Epithelial cell of proximal tubule (primary cell): ENCODE measurements at regions not wholly inside any gene's neighbourhood (a gene's known extent, or its start where the extent isn't known, plus 50 kb on each side); places are given as distances from the start of the nearest gene placed in this dataset.
A peak's percentile ranks its signal among the peaks of the same experiment; 100 is the strongest.

Experiments used
- DNase-seq: peaks from one replicate; pipeline ENCODE4 v3.0.0-alpha.2; 2011; ENCODE audit warnings: low read depth
- H3K4me3 ChIP-seq: 2 replicates; pipeline ENCODE4 v1.5.1; 2011; ENCODE audit warnings: low read depth, mild to moderate bottlenecking, low read length
- CTCF ChIP-seq: conservative IDR thresholded peaks from 2 replicates; pipeline ENCODE4 v1.5.1; 2012; ENCODE audit warnings: low read depth, mild to moderate bottlenecking, low read length

GRCh38 chr1:117682372-117682771 is 76.5 kb downstream of the TENT5C start:
- no peak overlapping the region for H3K4me3 ChIP-seq
- TF ChIP-seq CTCF: no peak
- DNase-seq: no peak

DNA sequence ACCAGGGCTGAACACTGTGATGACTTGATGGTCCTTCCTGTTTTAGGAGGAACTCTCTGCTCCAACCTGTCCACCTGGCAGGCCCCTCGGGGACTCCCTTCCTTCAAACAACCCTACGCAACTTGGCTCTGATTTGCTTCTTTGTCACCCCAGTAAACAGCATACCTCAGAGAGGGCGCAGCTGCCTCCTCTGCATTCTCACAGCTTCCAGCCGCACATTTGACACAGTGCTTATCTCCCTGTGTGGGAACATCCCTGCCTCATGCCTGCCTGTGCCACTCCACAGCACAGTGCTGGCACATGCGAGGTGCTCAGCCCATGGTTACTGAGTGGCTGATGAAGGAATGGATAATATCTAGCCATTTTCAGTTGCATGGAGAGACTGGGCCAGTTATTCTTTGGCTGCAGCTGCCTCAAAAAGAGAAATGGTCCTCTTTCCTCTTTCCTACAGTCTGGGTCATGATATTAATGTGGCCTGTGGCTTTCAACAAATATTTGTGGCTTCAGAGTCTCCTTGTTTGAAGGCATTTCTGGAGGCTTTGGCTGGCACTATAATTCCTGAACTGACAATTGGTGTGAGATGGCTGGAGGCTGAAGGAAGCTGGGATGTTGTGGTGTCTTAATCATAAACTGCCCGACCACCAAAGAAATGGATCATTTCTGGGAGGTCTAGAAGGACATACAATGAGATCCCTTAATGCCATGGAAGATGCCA is 77.9 kb downstream of the TENT5C start:
- no peak for DNase-seq
- TF ChIP-seq CTCF: no peak
- no peak overlapping the region for H3K4me3 ChIP-seq

GRCh38 chr1:117685936-117686806 is 80.3 kb downstream of the TENT5C start:
- peak; percentile 8 for TF ChIP-seq CTCF
- H3K4me3 ChIP-seq: no peak overlapping the region
- no peak for DNase-seq

DNA sequence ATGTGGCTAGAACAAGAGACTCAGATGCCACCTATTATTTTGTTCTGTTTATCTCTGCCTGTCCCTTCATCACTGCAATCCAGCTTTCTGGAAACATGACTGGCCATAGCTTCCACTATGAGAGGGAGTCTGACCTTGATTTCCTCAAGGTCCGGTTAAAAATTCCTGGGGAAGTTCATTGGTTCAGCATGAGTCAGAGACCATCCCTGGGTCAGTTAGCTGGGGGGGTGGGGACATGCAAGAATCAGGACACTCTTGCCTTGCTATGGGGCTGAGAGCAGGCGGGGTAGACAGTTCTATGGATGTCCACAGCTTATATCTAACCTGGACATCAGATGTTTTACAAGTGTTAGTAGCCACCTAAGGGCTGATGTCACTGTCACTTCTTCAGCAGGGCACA is 81.1 kb downstream of the TENT5C start:
- DNase-seq: peak; percentile 45
- TF ChIP-seq CTCF: no peak
- no peak overlapping the region for H3K4me3 ChIP-seq

DNA sequence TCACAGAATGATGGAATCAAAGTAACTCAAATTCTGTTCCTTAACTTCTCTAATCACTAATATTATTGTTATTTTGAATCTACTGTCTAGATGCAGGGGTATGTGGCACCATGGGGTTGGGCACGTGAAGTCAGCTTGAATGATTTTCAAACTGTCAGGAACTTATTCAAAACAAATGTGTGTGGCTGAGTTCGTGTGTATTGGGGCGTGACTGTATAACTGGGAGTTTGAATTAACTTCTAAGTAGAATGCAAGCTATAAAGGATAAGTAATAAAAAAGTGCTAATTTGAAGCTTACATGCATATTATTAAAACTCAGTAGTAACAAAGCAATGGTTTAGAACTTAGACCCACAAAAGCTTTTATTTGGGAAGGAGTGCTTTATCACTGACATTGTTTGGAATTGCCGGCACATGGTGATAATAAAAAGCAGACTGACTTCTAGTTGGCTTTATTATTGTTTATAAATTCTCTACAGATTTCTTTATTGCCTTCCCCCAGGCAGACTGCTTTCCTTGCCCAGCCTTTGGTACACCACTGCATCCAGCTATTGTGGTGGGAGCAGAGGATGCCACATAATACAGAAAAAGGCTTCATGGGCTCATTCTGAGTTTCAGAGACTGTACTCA is 84.3 kb downstream of the TENT5C start:
- H3K4me3 ChIP-seq: no peak overlapping the region
- TF ChIP-seq CTCF: no peak
- DNase-seq: no peak

- no peak for DNase-seq
- no peak overlapping the region for H3K4me3 ChIP-seq
- no peak for TF ChIP-seq CTCF
Observed at GRCh38 chr1:117691942-117692341, 86.1 kb downstream of the TENT5C start.
